Endothelial cell of umbilical vein (primary cell): ENCODE measurements at regions not wholly inside any gene's neighbourhood (a gene's known extent, or its start where the extent isn't known, plus 50 kb on each side); places are given as distances from the start of the nearest gene placed in this dataset.

Experiments
- BruUV-seq: library from RNA; stranded (reverse); fragments of 400-500 nt; replicated peaks from 2 replicates; lab custom pipeline; 2021; lab: Mats Ljungman, UMichigan
- CTCF ChIA-PET: fragments of 300-600, 350-600 bp; sonication (Branson Sonifier 250); formaldehyde crosslinking; loops from one replicate; lab custom pipeline; 2021; ENCODE audit warnings: antibody characterized with exemption, inconsistent platforms; lab: Charles Lee
- POLR2A ChIA-PET: fragments of 300-600, 350-600 bp; sonication (Branson Sonifier 250); formaldehyde crosslinking; loops from one replicate; lab custom pipeline; 2021; ENCODE audit warnings: antibody characterized with exemption, inconsistent platforms; lab: Charles Lee
- DNase-seq: peaks from one replicate; pipeline ENCODE4 v3.0.0-alpha.2; 2011; ENCODE audit warnings: low read depth, low spot score
- FAIRE-seq: peaks from 2 replicates; lab custom pipeline; 2011; peaks lifted over from hg19 to GRCh38; lab: Jason Lieb, UNC
- H2AFZ ChIP-seq: 2 replicates; pipeline ENCODE4 v1.6.0; 2012; ENCODE audit warnings: low read depth, low read length, control low read depth, inconsistent platforms
- H3K27ac ChIP-seq: 2 replicates; pipeline ENCODE4 v1.5.1; 2011; ENCODE audit warnings: low read depth, mild to moderate bottlenecking, control low read depth, low read length, moderate library complexity; ENCODE audit not compliant: insufficient read depth
- H3K27me3 ChIP-seq, 2 experiments: 2 replicates each; pipeline versions ENCODE4 v1.6.0 to v1.6.1; 2011; ENCODE audit warnings: low read length in 2 of 2, mixed read lengths in 1 of 2; ENCODE audit not compliant: control insufficient read depth in 2 of 2, insufficient read depth in 2 of 2
- H3K36me3 ChIP-seq, 2 experiments: 2 replicates in 1 of 2; 3 replicates in 1 of 2; pipeline ENCODE4 v1.5.1; 2011; ENCODE audit warnings: low read length in 2 of 2, mild to moderate bottlenecking in 1 of 2, moderate library complexity in 1 of 2; ENCODE audit not compliant: control insufficient read depth in 2 of 2, insufficient read depth in 2 of 2; ENCODE audit errors: extremely low read depth in 1 of 2
- H3K4me1 ChIP-seq: 3 replicates; pipeline ENCODE4 v1.5.1; 2011; ENCODE audit warnings: mild to moderate bottlenecking, low read length; ENCODE audit not compliant: control insufficient read depth, insufficient read depth; ENCODE audit errors: extremely low read depth
- H3K4me2 ChIP-seq: 2 replicates; pipeline ENCODE4 v1.6.1; 2011; ENCODE audit warnings: low read length, control low read depth, mixed read lengths; ENCODE audit not compliant: insufficient read depth
- H3K4me3 ChIP-seq, 3 experiments: fragments of 200-600 bp in 1 of 3; sonication (generic), shearing (Covaris generic) in 1 of 3; replicated peaks in 1 of 3; 2 replicates each; pipeline ENCODE4 v1.5.1; 2011 to 2016; ENCODE audit warnings: control low read depth in 3 of 3, low read length in 3 of 3, mild to moderate bottlenecking in 2 of 3, inconsistent platforms in 1 of 3, low read depth in 1 of 3, moderate library complexity in 1 of 3; ENCODE audit not compliant: insufficient read depth in 1 of 3
- H3K79me2 ChIP-seq: 2 replicates; pipeline ENCODE4 v1.6.0; 2012; ENCODE audit warnings: low read length, inconsistent platforms; ENCODE audit not compliant: control insufficient read depth, insufficient read depth
- H3K9ac ChIP-seq: replicated peaks from 2 replicates; pipeline ENCODE3; 2011; ENCODE audit warnings: low read length, control low read depth; ENCODE audit not compliant: insufficient read depth; ENCODE audit errors: extremely low read depth
- H3K9me1 ChIP-seq: replicated peaks from 3 replicates; pipeline ENCODE4 v1.6.0; 2011; ENCODE audit warnings: mild to moderate bottlenecking, low read length; ENCODE audit not compliant: control insufficient read depth, insufficient read depth; ENCODE audit errors: extremely low read depth
- H3K9me3 ChIP-seq: replicated peaks from 2 replicates; pipeline ENCODE4 v1.5.1; 2012; ENCODE audit warnings: low read length, inconsistent platforms; ENCODE audit not compliant: control insufficient read depth, insufficient read depth
- H4K20me1 ChIP-seq: replicated peaks from 2 replicates; pipeline ENCODE3; 2011; ENCODE audit warnings: mild to moderate bottlenecking, low read length; ENCODE audit not compliant: control insufficient read depth, insufficient read depth; ENCODE audit errors: extremely low read depth
- CTCF ChIP-seq, 2 donors: IDR thresholded peaks; 1 replicate in 1 of 2; 2 replicates in 1 of 2; pipeline ENCODE4 v1.5.1; 2011; ENCODE audit warnings: low read length in 2 of 2, mild to moderate bottlenecking in 2 of 2, moderate library complexity in 2 of 2, control low read depth in 1 of 2, inconsistent platforms in 1 of 2, low read depth in 1 of 2; ENCODE audit not compliant: insufficient read depth in 1 of 2; ENCODE audit errors: extremely low read depth in 1 of 2
- EZH2 ChIP-seq: IDR thresholded peaks from 2 replicates; pipeline ENCODE4 v1.6.1; 2012; ENCODE audit warnings: borderline replicate concordance, low read depth, mild to moderate bottlenecking, moderate library complexity, low read length, inconsistent platforms; ENCODE audit not compliant: severe bottlenecking
- FOS ChIP-seq: IDR thresholded peaks from 2 replicates; pipeline ENCODE4 v1.6.1; 2011; ENCODE audit warnings: mild to moderate bottlenecking, low read length, moderate library complexity, borderline replicate concordance; ENCODE audit not compliant: insufficient read depth
- GATA2 ChIP-seq: IDR thresholded peaks from 2 replicates; pipeline ENCODE4 v1.7.0; 2011; ENCODE audit warnings: low read depth, mild to moderate bottlenecking, moderate library complexity, mixed read lengths, low read length; ENCODE audit not compliant: insufficient read length, insufficient read depth
- JUN ChIP-seq: IDR thresholded peaks from 2 replicates; pipeline ENCODE4 v1.6.1; 2011; ENCODE audit warnings: borderline replicate concordance, low read depth; ENCODE audit not compliant: insufficient read length, insufficient read depth
- MAX ChIP-seq: IDR thresholded peaks from 2 replicates; pipeline ENCODE4 v1.6.1; 2011; ENCODE audit not compliant: insufficient read depth, insufficient read length
- MYC ChIP-seq: IDR thresholded peaks from one replicate; pipeline ENCODE4 v1.6.1; 2011; ENCODE audit warnings: mild to moderate bottlenecking, low read depth, low read length
- POLR2A ChIP-seq: IDR thresholded peaks from 2 replicates; pipeline ENCODE4 v1.6.1; 2012; ENCODE audit warnings: low read depth, mild to moderate bottlenecking, control low read depth, low read length
- POLR2AphosphoS5 ChIP-seq: IDR thresholded peaks from 2 replicates; pipeline ENCODE4 v1.6.1; 2012; ENCODE audit warnings: low read depth, mild to moderate bottlenecking, control low read depth, low read length, moderate library complexity; ENCODE audit not compliant: insufficient read depth
- dilution Hi-C: fragments of 300-500 bp; cut with MboI; formaldehyde crosslinking; loops from one replicate; pipeline ENCODE4 v1.15.0; 2019; ENCODE audit warnings: low sequenced_read_pairs; ENCODE audit not compliant: extremely low pct_ligation_motif_present
- intact Hi-C: fragments of 100-400 bp; cut with micrococcal nuclease; formaldehyde crosslinking; loops from one replicate; pipeline ENCODE4 v1.10.0; 2022

- BruUV-seq, result no TSS peak
- DNase-seq, result no peak
- no peak for TF ChIP-seq POLR2A
- TF ChIP-seq MAX, result no peak
- TF ChIP-seq GATA2, result no peak
- TF ChIP-seq POLR2AphosphoS5, result no peak
- TF ChIP-seq EZH2, result no peak
- TF ChIP-seq MYC, result no peak
- no peak for TF ChIP-seq JUN
- TF ChIP-seq FOS, result no peak
Measured at GRCh38 chr7:16233517-16233916, 187.8 kb downstream of the CRPPA start.

GRCh38 chr7:16232273-16232672 lies 189.1 kb downstream of the CRPPA start:
- Histone ChIP-seq H3K79me2 (no peaks in the 10 kb centered on the region), H3K4me1 (no peaks in the 10 kb centered on the region), H2AFZ (no peak overlapping the region), H3K9me1 (no peaks in the 10 kb centered on the region), H3K36me3 (no peaks in the 10 kb centered on the region), H3K4me2 (no peak overlapping the region), H3K27me3 (no peaks in the 10 kb centered on the region), H3K9ac (no peak overlapping the region), H3K27ac (no peak overlapping the region), H3K9me3 (no peaks in the 10 kb centered on the region), H3K4me3 (no peak overlapping the region), H4K20me1 (no peaks in the 10 kb centered on the region)
- FAIRE-seq (no peak), DNase-seq (no peak)
- POLR2A ChIA-PET, result no interaction called here
- dilution Hi-C loops (no loop called here), intact Hi-C loops (loop anchor here (5.0 kb wide), 1 partner anchor 95 kb away; no protein-coding TSS in a partner anchor)
- TF ChIP-seq EZH2 (no peak), JUN (no peak), FOS (no peak), MAX (no peak), POLR2A (no peak), POLR2AphosphoS5 (no peak), MYC (no peak), GATA2 (no peak), CTCF (IDR thresholded peaks at IDR 0.05; ENCODE audit: extremely low read depth in 1 of 2, insufficient read depth in 1 of 2, low read depth in 1 of 2, low read length in 2 of 2) (no peak)
- CTCF ChIA-PET, result no interaction called here
- BruUV-seq, result no TSS peak

More at GRCh38 chr7:16233517-16233916, 187.8 kb downstream of the CRPPA start:
- dilution Hi-C loops, result no loop called here
- Histone ChIP-seq H2AFZ (no peak overlapping the region), H3K36me3 (no peaks in the 10 kb centered on the region), H3K4me2 (no peak overlapping the region), H3K27ac (no peak overlapping the region), H3K4me3 (no peak overlapping the region), H3K9ac (no peak overlapping the region), H4K20me1 (no peaks in the 10 kb centered on the region), H3K79me2 (no peaks in the 10 kb centered on the region), H3K9me1 (no peaks in the 10 kb centered on the region), H3K9me3 (no peaks in the 10 kb centered on the region), H3K27me3 (no peaks in the 10 kb centered on the region), H3K4me1 (no peaks in the 10 kb centered on the region)
- CTCF ChIA-PET, result no interaction called here
- no peak for FAIRE-seq
- intact Hi-C loops, result loop anchor here (5.0 kb wide), 1 partner anchor 96 kb away; no protein-coding TSS in a partner anchor
- POLR2A ChIA-PET, result no interaction called here
